Nephron progenitor cell (in vitro differentiated cells): ENCODE measurements at regions not wholly inside any gene's neighbourhood (a gene's known extent, or its start where the extent isn't known, plus 50 kb on each side); places are given as distances from the start of the nearest gene placed in this dataset.

Source experiments
- DNase-seq: peaks from one replicate; pipeline ENCODE4 v3.0.0; 2021
- H3K27ac Mint-ChIP-seq: 2 replicates; pipeline ENCODE4 v1.8.0; 2021; ENCODE audit warnings: mild to moderate bottlenecking, moderate library complexity, mixed read lengths
- H3K27me3 Mint-ChIP-seq: 2 replicates; pipeline ENCODE4 v1.8.0; 2021; ENCODE audit warnings: mild to moderate bottlenecking, low read depth, mixed read lengths; ENCODE audit not compliant: poor library complexity
- H3K36me3 Mint-ChIP-seq: 2 replicates; pipeline ENCODE4 v1.8.0; 2021; ENCODE audit warnings: low read depth, mixed read lengths
- H3K4me1 Mint-ChIP-seq: 2 replicates; pipeline ENCODE4 v1.8.0; 2021; ENCODE audit warnings: mixed read lengths
- H3K4me3 Mint-ChIP-seq: 2 replicates; pipeline ENCODE4 v1.8.0; 2021; ENCODE audit warnings: mild to moderate bottlenecking, moderate library complexity, mixed read lengths
- H3K9me3 Mint-ChIP-seq: 2 replicates; pipeline ENCODE4 v1.8.0; 2021; ENCODE audit warnings: mild to moderate bottlenecking, moderate library complexity, mixed read lengths
- TF ChIP-seq, protein P1 (sequence below): fragments of 200-600 bp; sonication (generic); IDR thresholded peaks from 2 replicates; pipeline ENCODE4 v1.5.0; 2021; ENCODE audit warnings: antibody characterized with exemption

GRCh38 chr11:70948855-70949531, 303.4 kb downstream of the SHANK2 start:
- TF ChIP-seq, protein P1, sequence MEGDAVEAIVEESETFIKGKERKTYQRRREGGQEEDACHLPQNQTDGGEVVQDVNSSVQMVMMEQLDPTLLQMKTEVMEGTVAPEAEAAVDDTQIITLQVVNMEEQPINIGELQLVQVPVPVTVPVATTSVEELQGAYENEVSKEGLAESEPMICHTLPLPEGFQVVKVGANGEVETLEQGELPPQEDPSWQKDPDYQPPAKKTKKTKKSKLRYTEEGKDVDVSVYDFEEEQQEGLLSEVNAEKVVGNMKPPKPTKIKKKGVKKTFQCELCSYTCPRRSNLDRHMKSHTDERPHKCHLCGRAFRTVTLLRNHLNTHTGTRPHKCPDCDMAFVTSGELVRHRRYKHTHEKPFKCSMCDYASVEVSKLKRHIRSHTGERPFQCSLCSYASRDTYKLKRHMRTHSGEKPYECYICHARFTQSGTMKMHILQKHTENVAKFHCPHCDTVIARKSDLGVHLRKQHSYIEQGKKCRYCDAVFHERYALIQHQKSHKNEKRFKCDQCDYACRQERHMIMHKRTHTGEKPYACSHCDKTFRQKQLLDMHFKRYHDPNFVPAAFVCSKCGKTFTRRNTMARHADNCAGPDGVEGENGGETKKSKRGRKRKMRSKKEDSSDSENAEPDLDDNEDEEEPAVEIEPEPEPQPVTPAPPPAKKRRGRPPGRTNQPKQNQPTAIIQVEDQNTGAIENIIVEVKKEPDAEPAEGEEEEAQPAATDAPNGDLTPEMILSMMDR: no peak
- Mint-ChIP-seq H3K36me3 (no peaks in the 10 kb centered on the region), H3K4me1 (no peaks in the 10 kb centered on the region), H3K9me3 (peaks cover 35% of the 10 kb centered on the region), H3K27me3 (peaks cover 31% of the 10 kb centered on the region), H3K4me3 (no peak overlapping the region), H3K27ac (no peak overlapping the region)
- DNase-seq: no peak

- TF ChIP-seq, protein P1: no peak
- Mint-ChIP-seq H3K4me1 (no peaks in the 10 kb centered on the region), H3K27me3 (peaks cover 25% of the 10 kb centered on the region)
Observed at GRCh38 chr11:70951139-70951804, 301.1 kb downstream of the SHANK2 start.

DNA sequence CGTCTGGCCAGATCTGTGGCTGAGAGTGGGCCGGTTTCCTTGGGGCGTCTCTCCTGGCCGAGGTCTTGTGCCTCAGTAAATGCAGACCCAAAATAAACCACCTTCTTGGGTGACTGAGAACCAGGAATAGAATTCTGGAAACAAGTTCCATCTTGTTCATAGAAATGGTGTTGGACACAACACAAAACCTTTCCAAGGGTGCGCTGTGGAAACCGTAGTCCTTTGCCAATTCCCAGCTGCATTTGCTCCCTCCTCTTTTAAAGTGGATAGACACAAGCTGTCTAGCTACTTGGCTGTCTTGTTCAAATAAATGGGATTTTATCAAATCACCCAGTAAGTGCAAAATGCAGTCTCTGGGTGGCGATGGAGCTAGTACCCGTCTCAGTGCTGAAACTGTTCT, 300.2 kb downstream of the SHANK2 start:
- H3K4me1 Mint-ChIP-seq: no peaks in the 10 kb centered on the region

More at GRCh38 chr11:70951139-70951804, 301.1 kb downstream of the SHANK2 start:
- H3K27ac Mint-ChIP-seq: no peak overlapping the region
- H3K4me3 Mint-ChIP-seq: no peak overlapping the region
- H3K9me3 Mint-ChIP-seq: peaks cover 22% of the 10 kb centered on the region
- H3K36me3 Mint-ChIP-seq: no peaks in the 10 kb centered on the region
- no peak for DNase-seq

DNA sequence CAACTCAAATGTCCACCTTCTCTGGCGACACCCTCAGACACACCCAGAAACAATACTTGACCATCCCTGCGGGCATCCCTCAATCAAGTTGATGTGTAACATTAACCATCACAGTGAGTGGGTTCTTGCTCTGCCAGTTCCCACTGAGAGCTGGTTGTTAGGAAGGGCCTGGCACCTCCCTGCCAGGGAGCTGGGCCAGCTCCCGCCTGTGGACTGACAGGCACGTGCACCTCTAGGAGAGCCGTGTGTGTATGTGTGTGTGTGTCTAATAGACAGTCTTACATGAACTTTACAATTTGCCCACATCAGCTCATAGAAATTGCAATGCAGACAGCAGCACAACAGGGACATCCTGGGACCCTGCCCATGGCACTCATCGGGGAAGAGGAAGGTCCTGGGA, 298.7 kb downstream of the SHANK2 start:
- Mint-ChIP-seq H3K4me1 (no peaks in the 10 kb centered on the region), H3K36me3 (no peaks in the 10 kb centered on the region), H3K9me3 (peaks cover 15% of the 10 kb centered on the region), H3K4me3 (no peak overlapping the region), H3K27ac (no peak overlapping the region), H3K27me3 (peaks cover 9% of the 10 kb centered on the region)
- no peak for DNase-seq
- TF ChIP-seq, protein P1: no peak

More for the DNA sequence above, 300.2 kb downstream of the SHANK2 start:
- Mint-ChIP-seq H3K27ac (no peak overlapping the region), H3K4me3 (no peak overlapping the region), H3K9me3 (peaks cover 18% of the 10 kb centered on the region), H3K27me3 (peaks cover 20% of the 10 kb centered on the region), H3K36me3 (no peaks in the 10 kb centered on the region)
- DNase-seq: no peak
- TF ChIP-seq, protein P1: no peak

GRCh38 chr11:70954471-70954870, 297.9 kb downstream of the SHANK2 start:
- Mint-ChIP-seq H3K27me3 (peaks cover 9% of the 10 kb centered on the region), H3K4me3 (no peak overlapping the region), H3K27ac (no peak overlapping the region)

More at GRCh38 chr11:70954471-70954870, 297.9 kb downstream of the SHANK2 start:
- no peak for DNase-seq
- H3K4me1 Mint-ChIP-seq: no peaks in the 10 kb centered on the region
- TF ChIP-seq, protein P1: no peak
- H3K36me3 Mint-ChIP-seq: no peaks in the 10 kb centered on the region
- peaks cover 15% of the 10 kb centered on the region for H3K9me3 Mint-ChIP-seq
